T1000 (cell line): ENCODE measurements at regions not wholly inside any gene's neighbourhood (a gene's known extent, or its start where the extent isn't known, plus 50 kb on each side); places are given as distances from the start of the nearest gene placed in this dataset.
A peak's percentile ranks its signal among the peaks of the same experiment; 100 is the strongest.

Experiments used
- DNase-seq: peaks from one replicate; lab custom pipeline; 2025; ENCODE audit warnings: mixed read lengths; lab: John Stamatoyannopoulos, UW

DNA sequence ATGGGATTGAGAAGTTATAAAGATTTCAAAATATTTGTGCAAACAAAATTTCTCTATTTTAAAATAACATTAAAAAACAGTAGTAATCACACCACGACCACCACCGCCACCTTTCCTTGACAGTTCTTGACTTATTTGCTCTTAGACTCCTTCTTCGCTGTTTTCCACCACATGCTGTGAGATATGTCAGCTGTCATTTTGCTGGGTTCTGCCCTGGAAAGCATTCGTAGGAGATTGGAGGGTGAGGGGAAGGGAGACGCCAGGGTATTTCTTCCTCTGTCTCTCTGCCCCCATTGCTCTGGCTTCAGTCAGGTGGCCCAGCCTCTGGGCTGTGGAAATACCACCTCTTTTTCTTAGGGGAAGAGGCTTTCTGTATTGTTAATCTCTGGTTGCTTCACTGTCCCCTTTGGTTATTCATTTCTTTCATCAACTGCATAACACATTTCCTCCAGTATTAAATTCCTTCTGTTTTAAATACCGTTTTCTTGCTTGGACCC is 186.2 kb downstream of the NEDD1 start:
- DNase-seq = no peak

- no peak for DNase-seq
Measured at GRCh38 chr12:97097734-97098133, 190.7 kb downstream of the NEDD1 start.

DNA sequence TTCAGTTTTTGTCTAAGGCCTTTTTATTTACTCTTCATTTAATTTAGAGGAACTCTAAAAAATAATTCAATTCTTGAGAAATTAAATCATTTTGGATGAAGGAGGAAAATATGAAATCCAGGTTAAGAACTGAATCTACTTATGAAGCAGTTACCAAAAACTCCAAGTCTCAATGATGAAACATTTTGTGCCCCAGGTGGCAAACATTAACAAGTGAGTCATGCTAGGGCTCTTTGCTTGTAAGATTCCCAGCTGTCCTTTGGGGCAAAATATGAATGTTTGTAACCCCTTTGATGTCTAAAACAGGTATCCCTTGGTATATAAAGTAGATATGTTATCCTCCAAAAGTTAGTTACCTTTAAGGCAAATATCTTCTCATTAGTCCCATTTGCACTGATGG is 202.4 kb downstream of the NEDD1 start:
- DNase-seq = no peak

GRCh38 chr12:97112136-97112535 is 205.1 kb downstream of the NEDD1 start:
- DNase-seq = peak; percentile 68

DNA sequence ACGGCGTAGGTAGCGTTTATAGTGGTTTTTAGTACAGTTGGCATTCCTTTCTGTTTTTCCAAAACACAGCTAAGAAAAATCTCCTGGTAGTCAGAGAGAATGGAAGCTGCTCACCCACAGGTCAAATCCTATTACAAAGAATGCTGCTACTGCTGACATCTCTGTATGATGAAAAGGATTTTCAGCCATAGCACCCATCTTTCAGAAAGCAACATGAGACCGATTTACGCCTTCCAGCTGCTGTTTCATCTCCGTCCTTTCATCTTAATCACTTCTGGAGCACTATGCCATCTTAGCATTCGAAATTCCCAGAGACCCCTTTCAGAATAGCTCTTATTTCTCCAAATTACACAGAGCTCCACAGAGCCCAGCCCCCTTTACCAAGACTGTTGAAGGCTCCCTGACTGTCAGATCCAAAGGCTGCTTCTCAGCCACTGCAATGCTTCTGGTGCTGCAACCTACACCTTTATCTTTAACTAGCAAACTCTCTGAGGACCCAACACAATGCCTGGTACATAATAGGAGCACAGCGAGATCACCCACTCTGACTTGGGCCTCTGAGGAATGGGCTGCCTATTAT is 211.8 kb downstream of the NEDD1 start:
- DNase-seq = no peak

- no peak for DNase-seq
Measured at GRCh38 chr12:97127061-97127460, 220.0 kb downstream of the NEDD1 start.

GRCh38 chr12:97131220-97131981 is 224.3 kb downstream of the NEDD1 start:
- DNase-seq = no peak

- no peak for DNase-seq
Measured at GRCh38 chr12:97132270-97132669, 225.2 kb downstream of the NEDD1 start.

- DNase-seq = no peak
Measured at GRCh38 chr12:97134495-97134894, 227.4 kb downstream of the NEDD1 start.

GRCh38 chr12:97140355-97140754 is 233.3 kb downstream of the NEDD1 start:
- DNase-seq = no peak

- DNase-seq = no peak
Measured at GRCh38 chr12:97142737-97143410, 235.8 kb downstream of the NEDD1 start.

DNA sequence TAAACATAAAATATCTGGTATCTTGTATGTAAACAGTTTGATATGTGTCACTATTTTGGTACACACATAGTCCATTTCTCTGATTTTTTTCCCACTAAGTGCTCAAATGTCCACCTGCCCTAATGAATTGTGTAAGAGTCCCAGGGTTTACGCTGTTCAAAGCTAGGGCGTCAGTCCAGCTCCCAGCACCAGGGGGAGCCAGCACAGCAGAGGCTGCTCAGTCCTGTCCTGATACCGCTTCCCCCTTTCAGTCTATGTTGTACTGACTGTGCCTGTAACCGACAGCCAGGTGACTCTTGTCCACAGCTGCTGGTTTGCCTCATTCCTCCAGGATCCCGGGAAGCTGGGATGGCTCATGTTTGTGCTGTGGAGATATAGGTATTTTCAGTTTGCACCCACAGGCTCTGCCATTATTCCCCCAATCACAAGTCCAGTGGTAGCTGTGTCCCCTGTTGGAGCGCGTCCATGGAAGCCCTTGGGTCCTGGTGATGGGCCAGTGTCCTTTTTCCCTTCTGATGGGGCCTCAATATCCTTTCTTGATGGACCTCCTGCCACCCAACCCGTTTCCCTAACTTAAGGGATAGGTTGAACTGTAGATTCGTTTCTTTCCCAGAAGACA is 242.0 kb downstream of the NEDD1 start:
- DNase-seq = peak; percentile 68

- DNase-seq = peak; percentile 46
Measured at GRCh38 chr12:97151481-97151880, 244.4 kb downstream of the NEDD1 start.

DNA sequence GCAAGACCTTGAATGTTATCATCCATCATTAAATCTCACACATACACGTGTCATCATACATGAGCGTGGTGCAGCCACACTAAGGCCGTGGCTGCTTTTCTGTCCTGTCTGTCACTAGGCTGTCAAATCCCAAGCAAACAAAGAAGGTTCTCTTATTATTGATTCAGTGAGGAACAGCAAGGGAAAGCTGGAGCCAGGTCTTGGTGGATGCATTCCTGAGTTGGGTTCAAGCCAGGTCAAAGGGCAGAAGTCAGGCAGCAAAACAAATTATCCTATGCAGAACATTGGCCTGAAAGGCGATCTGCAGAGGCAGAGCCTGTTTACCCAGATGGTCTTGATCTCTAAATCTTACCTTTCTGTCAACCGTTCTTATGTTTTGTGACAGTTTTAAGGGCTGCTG is 252.3 kb downstream of the NEDD1 start:
- no peak for DNase-seq

GRCh38 chr12:97160277-97160676 is 253.2 kb downstream of the NEDD1 start:
- no peak for DNase-seq

- DNase-seq = no peak
Measured at GRCh38 chr12:97162173-97162572, 255.1 kb downstream of the NEDD1 start.

DNA sequence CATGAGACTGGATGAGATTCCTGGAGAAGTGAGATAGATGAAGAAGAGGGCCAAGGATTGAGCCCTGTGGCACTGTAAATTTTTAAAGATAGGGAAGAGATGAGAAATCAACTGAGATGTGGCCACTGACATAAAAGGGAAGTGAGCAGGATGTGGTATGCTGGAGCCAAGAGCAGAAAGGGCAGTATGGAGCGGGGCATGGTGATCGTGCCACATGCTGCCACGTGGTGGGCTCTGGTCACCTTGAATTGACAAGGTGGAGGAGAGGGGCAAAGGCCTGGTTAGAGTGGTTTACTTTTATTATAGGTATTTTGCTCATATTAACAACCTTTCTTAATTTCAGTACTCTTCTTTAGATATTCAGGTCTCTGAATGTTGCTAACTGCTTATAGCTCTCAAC is 257.9 kb downstream of the NEDD1 start:
- no peak for DNase-seq

DNA sequence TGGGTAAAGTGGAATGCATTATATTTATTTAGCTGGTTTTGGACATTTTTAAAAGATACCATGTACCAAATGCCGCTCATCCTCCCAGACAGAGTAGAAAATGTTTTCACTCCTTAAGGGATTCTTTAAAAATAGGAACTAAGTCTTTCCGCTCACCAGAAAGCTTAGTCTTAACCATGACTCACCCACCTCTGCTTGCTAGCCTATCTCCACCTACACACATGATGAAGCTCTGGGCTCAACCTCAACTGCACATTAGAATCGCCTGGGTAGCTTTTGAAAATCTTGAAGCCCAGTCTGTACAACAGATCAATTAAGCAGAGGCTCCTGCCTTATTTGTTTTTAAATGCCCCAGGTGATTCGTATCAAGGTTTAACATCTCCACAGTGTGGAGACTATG is 260.5 kb downstream of the NEDD1 start:
- no peak for DNase-seq

DNA sequence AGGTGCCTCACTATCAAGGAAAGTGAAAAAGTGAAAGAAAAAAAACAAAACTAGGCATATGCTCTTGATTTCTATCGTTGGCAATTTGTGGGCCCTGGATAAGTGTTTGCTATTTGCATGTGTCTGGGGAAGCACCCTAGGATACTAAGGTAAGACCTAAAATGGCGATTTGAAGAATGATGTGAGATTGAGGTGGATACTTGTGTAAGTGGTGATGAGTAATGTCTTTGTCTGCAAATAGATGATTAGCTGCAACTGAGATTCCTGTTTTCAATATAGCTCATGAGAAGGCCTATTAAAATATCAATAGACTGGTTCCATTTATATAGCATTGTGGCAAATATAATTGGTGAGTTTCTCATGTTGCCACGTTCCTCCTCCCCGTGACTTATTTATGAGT is 261.7 kb downstream of the NEDD1 start:
- no peak for DNase-seq

DNA sequence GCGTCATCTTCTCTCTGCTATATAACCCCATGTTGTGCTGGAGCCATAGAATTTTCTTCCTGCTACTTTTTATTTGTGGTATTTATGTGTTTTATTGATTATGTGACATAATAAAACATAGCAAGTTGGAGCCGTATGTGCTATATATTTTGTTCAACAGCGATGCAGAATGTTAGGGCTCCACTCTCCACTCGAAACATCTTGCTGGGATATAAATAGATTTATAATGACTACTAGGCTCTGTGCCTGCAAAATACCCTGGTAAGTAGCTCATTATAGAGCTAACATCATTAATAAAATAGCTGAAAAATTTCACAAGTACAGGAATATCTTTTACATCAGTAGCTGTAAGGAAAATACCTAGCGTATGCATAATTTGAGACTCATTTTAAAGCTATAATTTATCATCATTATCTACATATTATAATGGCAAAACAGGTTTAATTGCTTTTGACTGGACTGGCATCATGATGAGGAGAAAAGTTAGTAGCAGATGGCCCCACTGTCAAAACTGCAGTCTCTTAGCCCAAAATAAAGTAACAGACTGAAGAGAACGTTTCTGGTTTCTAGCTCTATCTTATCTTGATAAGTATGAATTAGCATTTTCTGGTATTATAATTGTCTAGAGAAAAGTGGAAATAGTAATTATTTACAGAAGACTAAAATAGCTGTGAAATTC is 263.0 kb downstream of the NEDD1 start:
- no peak for DNase-seq

- no peak for DNase-seq
Measured at GRCh38 chr12:97173688-97174410, 266.8 kb downstream of the NEDD1 start.
